ENCODE measurements at regions not wholly inside any gene's neighbourhood (a gene's known extent, or its start where the extent isn't known, plus 50 kb on each side); places are given as distances from the start of the nearest gene placed in this dataset.
"Not testable (repeated sequence)": the region's sequence is repeated elsewhere in the genome, so short reads cannot be mapped to it uniquely, and the experiment has no call there.

DNA sequence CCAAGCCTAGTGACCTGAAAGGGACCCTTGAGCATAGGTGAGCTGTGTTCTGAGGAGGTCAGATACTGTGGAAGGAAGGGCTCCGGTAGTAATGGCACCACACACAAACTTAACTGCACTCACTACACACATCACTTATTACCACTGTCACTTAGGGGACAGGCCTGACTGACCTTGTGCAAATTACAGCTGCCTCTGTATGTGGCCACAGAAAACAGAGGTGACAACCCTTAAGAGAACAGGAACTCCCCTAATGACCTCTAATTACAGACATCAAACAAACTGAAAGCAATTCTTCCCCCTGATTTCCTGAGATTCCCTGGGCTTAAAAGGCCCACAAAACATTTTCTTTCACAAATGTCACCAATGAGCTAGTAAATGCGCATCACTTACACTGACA is 360.6 kb downstream of the RND3 start:
- Mint-ChIP-seq H3K36me3 (no peaks in the 10 kb centered on the region), H3K27ac (peak overlapping the region in 1 of 6 donors; percentile 35), H3K27me3 (ENCODE audit: low read depth in 3 of 3) (no peaks in the 10 kb centered on the region), H3K4me3 (no peak overlapping the region), H3K9me3 (peaks cover 0 to 9% (median 4%) of the 10 kb centered on the region in 6 donors), H3K4me1 (peaks cover 0 to 4% of the 10 kb centered on the region in 2 donors)
- no peak for DNase-seq

DNA sequence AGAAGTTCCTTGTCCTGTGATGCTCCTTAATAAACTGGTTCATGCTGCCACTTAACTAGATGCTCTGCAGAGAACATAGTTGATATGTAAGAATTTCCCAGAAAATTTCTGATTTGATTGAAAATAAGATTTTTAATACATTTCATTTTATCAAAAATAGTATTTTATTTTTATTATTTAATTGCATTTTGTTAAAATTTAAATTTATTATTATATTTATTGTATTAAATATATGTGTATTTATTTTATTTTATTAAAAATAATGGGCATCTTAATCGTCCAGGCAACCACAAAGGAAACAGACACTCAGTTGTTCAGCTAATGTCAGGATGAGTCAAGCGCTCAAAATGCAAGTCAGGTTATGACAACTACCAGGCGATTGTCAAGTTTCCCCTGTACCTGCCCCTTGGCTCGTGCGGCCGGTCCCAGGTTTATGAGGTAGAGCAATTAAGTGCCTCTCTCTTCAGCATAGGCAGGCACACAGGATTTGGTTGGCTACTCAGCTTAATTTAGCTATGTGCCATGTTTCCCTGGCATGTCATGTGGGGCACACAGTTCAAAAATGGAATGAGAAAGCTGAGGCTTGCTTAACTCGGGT is 361.2 kb downstream of the RND3 start:
- Mint-ChIP-seq H3K4me1 (peaks cover 0 to 4% of the 10 kb centered on the region in 2 donors), H3K36me3 (no peaks in the 10 kb centered on the region), H3K27me3 (ENCODE audit: low read depth in 3 of 3) (no peaks in the 10 kb centered on the region), H3K4me3 (no peak overlapping the region), H3K27ac (peak overlapping the region in 1 of 6 donors; percentile 35), H3K9me3 (peaks cover 0 to 9% (median 4%) of the 10 kb centered on the region in 6 donors)
- DNase-seq: no peak

DNA sequence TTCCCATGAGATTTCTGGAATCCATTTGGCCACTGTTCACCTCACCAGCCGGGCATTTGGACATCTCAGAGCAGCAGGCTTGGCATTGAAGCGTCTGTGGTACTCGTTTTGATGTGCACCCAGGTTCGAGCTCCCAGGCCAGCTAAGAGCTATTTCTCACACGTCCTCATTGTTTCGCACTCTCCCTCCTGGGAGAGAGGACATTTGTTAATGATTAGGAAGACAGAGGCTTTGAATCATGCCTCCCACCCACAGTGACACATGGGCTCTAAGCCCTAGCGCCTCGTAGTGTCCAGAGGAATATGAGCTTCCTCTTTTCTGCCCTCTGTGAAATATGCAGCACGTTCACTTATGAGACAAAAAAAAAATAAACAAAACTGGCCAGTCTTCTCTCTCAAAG is 361.8 kb downstream of the RND3 start:
- H3K36me3 Mint-ChIP-seq: no peaks in the 10 kb centered on the region
- no peak overlapping the region for H3K4me3 Mint-ChIP-seq
- H3K9me3 Mint-ChIP-seq: peaks cover 0 to 12% (median 5%) of the 10 kb centered on the region in 6 donors
- no peaks in the 10 kb centered on the region for H3K27me3 Mint-ChIP-seq (ENCODE audit: low read depth in 3 of 3)
- no peak overlapping the region for H3K27ac Mint-ChIP-seq
- H3K4me1 Mint-ChIP-seq: peaks cover 0 to 4% of the 10 kb centered on the region in 2 donors
- no peak for DNase-seq

DNA sequence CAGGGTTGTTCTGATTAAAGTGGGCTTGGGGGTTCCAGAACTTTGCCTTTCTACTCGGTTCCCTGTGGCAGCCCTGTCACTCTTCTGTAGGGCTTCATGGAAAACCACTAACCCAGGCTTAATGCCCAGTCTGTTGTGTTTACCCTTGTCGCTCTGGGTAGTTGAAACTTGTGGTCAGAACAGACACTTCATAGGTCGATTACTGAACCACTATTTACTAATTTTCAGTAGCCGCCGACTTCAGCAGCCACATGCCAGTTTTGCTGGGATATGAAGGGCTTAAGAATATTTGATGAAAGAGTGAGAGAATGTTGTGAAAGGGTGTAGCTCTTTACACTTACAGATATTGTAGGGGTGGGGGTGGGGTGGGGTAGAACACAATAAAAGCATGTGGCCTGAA is 362.3 kb downstream of the RND3 start:
- Mint-ChIP-seq H3K9me3 (peaks cover 0 to 17% (median 5%) of the 10 kb centered on the region in 6 donors), H3K36me3 (no peaks in the 10 kb centered on the region), H3K4me3 (no peak overlapping the region), H3K27me3 (ENCODE audit: low read depth in 3 of 3) (no peaks in the 10 kb centered on the region), H3K27ac (no peak overlapping the region), H3K4me1 (peaks cover 0 to 4% of the 10 kb centered on the region in 2 donors)
- no peak for DNase-seq

DNA sequence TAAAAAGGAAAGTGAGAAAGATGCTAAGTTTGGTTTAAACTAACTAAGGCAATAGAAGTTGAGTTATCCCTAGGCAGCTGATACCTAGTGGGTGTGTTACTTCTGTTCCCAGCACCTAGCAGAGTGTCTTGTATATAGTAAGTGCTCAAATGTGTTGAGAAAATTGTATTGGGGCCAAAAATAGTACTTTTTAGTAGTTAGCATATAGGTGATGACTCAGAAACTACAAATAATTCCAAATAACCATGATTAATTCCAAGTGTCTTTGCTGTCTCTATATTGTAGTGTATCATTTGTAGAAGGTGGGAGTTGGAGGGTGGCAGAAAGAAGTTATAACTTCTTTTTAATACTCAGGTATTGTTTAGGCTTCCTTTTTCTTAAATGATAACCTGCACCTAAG is 362.7 kb downstream of the RND3 start:
- no peaks in the 10 kb centered on the region for H3K27me3 Mint-ChIP-seq (ENCODE audit: low read depth in 3 of 3)
- peaks cover 0 to 22% (median 5%) of the 10 kb centered on the region in 6 donors for H3K9me3 Mint-ChIP-seq
- no peak overlapping the region for H3K4me3 Mint-ChIP-seq
- no peak for DNase-seq
- no peak overlapping the region for H3K27ac Mint-ChIP-seq
- H3K36me3 Mint-ChIP-seq: no peaks in the 10 kb centered on the region
- H3K4me1 Mint-ChIP-seq: peaks cover 0 to 4% of the 10 kb centered on the region in 2 donors

DNA sequence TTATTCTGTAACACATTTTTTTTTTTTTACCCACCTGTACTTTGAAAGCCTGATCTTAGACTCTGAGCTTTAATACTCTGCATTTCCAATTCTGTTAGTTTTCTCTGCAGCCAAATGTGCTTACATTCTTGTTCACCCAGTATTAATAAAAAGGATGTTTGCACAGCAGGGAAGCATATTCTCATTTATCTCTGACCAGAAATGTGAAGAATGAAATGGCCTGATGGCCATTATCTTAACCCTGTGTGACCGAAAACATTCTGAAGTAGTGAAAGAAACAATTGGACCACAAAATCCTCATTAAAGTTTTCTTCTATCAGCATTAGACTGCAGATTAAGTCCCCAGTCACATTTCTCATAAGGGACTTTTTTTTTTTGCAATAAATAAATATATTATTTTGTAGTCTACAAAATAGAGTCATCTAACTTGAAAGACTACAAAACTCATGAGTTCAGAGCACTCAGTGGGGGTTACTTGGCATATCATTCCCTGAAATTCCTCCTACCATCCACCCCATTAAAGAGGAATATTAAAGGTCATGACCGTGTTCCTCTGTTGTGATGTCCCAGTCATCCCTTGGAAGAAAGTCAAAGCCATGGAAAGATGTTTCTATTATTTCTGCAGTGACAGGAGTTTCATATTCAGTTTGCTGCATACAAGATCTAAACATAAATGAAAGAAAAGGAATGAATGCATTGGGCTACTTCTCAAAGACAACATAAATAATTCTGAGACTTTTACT is 364.4 kb downstream of the RND3 start:
- H3K4me3 Mint-ChIP-seq: no peak overlapping the region
- no peak overlapping the region for H3K27ac Mint-ChIP-seq
- DNase-seq: no peak
- peaks cover 4 to 26% (median 8%) of the 10 kb centered on the region in 6 donors for H3K9me3 Mint-ChIP-seq
- H3K27me3 Mint-ChIP-seq (ENCODE audit: low read depth in 3 of 3): no peaks in the 10 kb centered on the region
- H3K4me1 Mint-ChIP-seq: peaks cover 0 to 4% of the 10 kb centered on the region in 2 donors
- no peaks in the 10 kb centered on the region for H3K36me3 Mint-ChIP-seq

DNA sequence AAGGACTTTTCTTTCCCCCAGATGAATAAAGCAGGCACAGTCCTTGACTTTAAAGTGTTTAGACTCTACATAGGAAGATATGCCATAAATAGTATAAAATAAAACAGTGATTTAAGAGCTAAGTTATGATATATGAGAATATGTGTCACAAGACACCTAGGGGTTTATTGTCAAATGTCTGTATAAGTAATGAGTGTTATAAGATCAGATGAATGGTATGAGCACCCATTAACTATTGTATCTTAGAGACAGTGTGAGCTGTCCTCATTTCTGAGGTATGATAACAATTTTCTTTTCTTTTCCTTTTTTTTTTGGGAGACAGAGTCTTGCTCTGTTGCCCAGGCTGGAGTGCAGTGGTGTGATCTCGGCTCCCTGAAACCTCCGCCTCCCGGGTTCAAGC is 365.3 kb downstream of the RND3 start:
- Mint-ChIP-seq H3K27me3 (ENCODE audit: low read depth in 3 of 3) (no peaks in the 10 kb centered on the region), H3K4me3 (no peak overlapping the region), H3K27ac (no peak overlapping the region), H3K36me3 (no peaks in the 10 kb centered on the region), H3K4me1 (peaks cover 0 to 4% of the 10 kb centered on the region in 2 donors), H3K9me3 (peaks cover 3 to 26% (median 7%) of the 10 kb centered on the region in 6 donors)
- no peak for DNase-seq

DNA sequence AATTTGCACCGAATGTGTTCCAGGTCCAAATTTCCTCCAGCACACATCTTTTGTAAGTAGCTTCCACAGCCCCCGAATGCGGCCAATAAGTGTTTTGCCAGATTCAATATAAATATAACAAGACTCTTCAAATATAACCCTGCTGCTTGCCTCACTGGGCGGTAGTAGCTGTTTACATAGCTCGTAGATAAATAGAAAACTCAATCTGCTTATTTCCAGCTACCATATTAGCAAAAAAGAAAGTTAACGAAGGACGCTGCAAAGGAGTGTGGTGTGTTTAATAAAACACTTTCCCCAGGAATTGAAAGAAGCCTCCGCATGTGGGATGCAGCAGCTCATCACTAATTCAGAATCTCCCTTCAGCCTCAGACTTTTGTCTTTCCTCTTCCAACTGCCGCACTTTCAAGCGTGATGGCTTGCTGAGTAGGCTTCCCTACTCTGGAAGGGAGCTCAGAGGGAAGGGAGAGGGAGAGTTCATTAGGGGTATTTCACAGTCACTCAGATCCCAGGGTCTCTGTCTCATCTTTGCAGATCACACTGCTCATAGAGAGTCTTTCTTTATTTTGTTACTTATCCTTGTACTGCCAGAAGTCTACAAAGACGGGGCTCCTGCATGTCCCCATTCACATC is 367.0 kb downstream of the RND3 start:
- DNase-seq: no peak
- H3K27me3 Mint-ChIP-seq (ENCODE audit: low read depth in 3 of 3): no peaks in the 10 kb centered on the region
- H3K4me3 Mint-ChIP-seq: no peak overlapping the region
- peaks cover 3 to 26% (median 7%) of the 10 kb centered on the region in 6 donors for H3K9me3 Mint-ChIP-seq
- no peaks in the 10 kb centered on the region for H3K36me3 Mint-ChIP-seq
- H3K4me1 Mint-ChIP-seq: no peaks in the 10 kb centered on the region
- H3K27ac Mint-ChIP-seq: no peak overlapping the region

DNA sequence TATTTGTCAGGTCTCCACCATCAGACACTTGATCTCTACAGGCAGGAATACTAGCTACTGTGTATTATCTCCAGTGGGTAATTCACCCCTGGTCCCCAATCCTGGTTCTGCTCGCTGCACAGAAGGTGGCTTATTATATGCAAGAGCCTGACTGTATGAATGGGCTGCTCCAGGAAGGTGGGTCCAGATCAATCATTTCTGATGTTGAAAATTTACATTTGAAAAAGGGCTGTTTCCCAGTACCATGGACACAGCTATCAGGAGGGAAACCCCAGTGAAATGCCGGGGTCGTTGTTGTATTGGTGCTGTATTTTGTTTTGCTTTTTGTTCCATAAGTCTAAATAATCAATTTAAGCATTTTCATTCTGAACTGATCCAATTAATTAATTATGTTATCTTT is 367.6 kb downstream of the RND3 start:
- H3K9me3 Mint-ChIP-seq: peaks cover 3 to 26% (median 7%) of the 10 kb centered on the region in 6 donors
- H3K27ac Mint-ChIP-seq: no peak overlapping the region
- no peaks in the 10 kb centered on the region for H3K4me1 Mint-ChIP-seq
- H3K4me3 Mint-ChIP-seq: no peak overlapping the region
- H3K36me3 Mint-ChIP-seq: no peaks in the 10 kb centered on the region
- DNase-seq: no peak
- no peaks in the 10 kb centered on the region for H3K27me3 Mint-ChIP-seq (ENCODE audit: low read depth in 3 of 3)

DNA sequence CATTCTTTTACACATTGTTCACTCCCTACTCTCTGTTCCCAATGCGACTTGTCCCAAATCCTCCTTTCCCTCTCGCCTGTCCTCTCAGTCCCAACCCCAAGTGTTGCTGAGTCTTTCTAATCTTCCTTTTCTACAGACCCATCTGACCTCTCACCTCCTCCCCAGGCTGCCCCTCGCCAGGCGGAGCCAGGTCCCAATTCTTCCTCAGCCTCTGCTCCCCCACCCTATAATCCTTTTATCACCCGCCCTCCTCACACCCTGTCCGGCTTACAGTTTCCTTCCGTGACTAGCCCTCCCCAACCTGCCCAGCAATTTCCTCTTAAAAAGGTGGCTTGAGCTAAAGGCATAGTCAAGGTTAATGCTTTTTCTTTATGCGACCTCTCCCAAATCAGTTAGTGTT is 373.4 kb downstream of the RND3 start:
- H3K4me1 Mint-ChIP-seq; H3K4me3 Mint-ChIP-seq; H3K27ac Mint-ChIP-seq; H3K36me3 Mint-ChIP-seq; H3K27me3 Mint-ChIP-seq (ENCODE audit: low read depth in 3 of 3); DNase-seq: not testable (repeated sequence)
- peaks cover 2 to 18% (median 4%) of the 10 kb centered on the region in 6 donors for H3K9me3 Mint-ChIP-seq

DNA sequence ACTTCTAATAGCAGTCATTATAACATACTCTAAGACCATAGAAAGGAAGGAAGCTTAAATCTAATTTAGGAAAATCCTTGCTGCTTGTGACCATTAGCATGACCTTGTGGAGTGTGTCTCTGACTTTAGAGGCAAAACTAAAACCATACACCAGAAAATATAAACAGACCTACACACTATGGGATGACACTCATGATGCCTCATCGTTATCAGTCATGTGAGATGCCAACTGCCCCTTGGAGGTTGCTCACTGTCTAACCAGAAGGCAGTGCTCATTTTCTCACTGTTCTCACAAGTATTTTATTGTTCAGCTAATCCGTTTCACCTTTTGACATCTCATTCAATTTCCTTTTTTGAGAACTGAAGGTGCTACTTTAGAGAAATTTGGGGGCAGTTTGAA is 376.9 kb downstream of the RND3 start:
- Mint-ChIP-seq H3K27me3 (ENCODE audit: low read depth in 3 of 3) (peaks cover 0 to 2% (median 0%) of the 10 kb centered on the region in 3 donors), H3K36me3 (no peaks in the 10 kb centered on the region), H3K9me3 (peaks cover 0 to 24% (median 10%) of the 10 kb centered on the region in 6 donors), H3K4me1 (no peaks in the 10 kb centered on the region), H3K27ac (no peak overlapping the region), H3K4me3 (no peak overlapping the region)
- DNase-seq: no peak

DNA sequence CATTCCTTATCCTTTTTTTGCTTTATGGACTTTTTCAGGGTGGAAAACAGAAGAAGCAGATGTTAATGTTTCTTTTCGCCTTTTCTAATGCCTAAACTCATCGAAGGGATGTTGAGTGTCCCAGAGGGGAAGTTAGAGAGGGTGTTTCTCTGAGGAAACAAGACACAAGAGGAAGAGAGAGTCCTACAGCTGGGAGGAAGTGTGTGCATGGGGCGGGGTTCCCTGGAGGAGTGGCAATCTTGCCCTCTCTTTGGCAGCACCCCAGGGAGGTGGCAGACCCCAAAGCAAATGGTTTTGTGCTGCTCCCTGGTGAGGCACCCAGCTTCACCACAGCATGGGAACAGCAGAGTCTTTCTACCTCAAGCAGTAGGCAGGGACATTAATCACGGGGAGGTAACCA is 377.6 kb downstream of the RND3 start:
- H3K4me1 Mint-ChIP-seq: no peaks in the 10 kb centered on the region
- no peak overlapping the region for H3K4me3 Mint-ChIP-seq
- peaks cover 0 to 24% (median 13%) of the 10 kb centered on the region in 6 donors for H3K9me3 Mint-ChIP-seq
- no peaks in the 10 kb centered on the region for H3K36me3 Mint-ChIP-seq
- H3K27me3 Mint-ChIP-seq (ENCODE audit: low read depth in 3 of 3): peaks cover 0 to 2% (median 0%) of the 10 kb centered on the region in 3 donors
- H3K27ac Mint-ChIP-seq: no peak overlapping the region
- DNase-seq: no peak

DNA sequence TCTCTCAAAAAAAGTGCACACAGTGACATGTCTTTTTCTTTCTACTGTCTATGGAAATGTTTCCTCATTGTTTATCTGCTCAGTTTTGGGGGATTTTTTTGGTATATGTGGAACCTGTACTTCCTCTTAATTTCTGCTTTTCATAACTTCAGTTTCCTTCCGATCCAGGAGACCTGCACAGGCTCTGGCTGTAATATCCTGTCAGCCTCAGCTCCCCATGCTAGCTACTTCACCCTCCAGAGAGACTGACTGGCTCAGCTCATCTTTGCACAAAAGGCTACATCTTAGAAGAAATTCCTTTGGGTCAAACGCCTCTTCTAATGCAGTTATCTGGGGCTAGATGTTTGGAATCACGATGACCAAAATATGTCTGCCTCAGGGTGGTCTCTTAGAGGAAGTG is 378.4 kb downstream of the RND3 start:
- peaks cover 2 to 24% (median 14%) of the 10 kb centered on the region in 6 donors for H3K9me3 Mint-ChIP-seq
- H3K27ac Mint-ChIP-seq: no peak overlapping the region
- no peak overlapping the region for H3K4me3 Mint-ChIP-seq
- no peaks in the 10 kb centered on the region for H3K36me3 Mint-ChIP-seq
- DNase-seq: no peak
- H3K4me1 Mint-ChIP-seq: no peaks in the 10 kb centered on the region
- peaks cover 0 to 2% (median 0%) of the 10 kb centered on the region in 3 donors for H3K27me3 Mint-ChIP-seq (ENCODE audit: low read depth in 3 of 3)

DNA sequence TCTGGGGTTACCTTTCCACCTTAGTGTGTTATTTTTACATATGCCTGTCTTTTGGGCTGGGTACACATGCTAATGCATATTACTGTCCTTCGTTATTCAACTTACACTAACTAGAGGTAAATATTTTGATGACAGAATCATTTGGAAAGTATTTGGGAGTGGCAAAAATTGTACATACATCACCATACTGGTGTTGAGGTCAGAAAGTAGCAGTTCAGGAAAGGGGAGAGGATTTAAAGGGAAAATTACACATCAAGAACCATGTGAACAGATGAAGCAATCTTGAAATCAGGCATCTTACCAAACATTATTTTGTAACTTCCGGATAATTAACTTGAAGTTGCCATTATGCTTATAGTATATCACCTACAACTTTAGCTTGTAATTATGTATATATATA is 379.7 kb downstream of the RND3 start:
- DNase-seq: no peak
- Mint-ChIP-seq H3K36me3 (no peaks in the 10 kb centered on the region), H3K4me3 (no peak overlapping the region), H3K9me3 (peaks cover 2 to 29% (median 15%) of the 10 kb centered on the region in 6 donors), H3K4me1 (no peaks in the 10 kb centered on the region), H3K27me3 (ENCODE audit: low read depth in 3 of 3) (peaks cover 0 to 2% (median 0%) of the 10 kb centered on the region in 3 donors), H3K27ac (no peak overlapping the region)

Measured in immature natural killer cell (primary cell).